ENCODE measurements at regions not wholly inside any gene's neighbourhood (a gene's known extent, or its start where the extent isn't known, plus 50 kb on each side); places are given as distances from the start of the nearest gene placed in this dataset.

GRCh38 chr1:5368201-5368600 lies 624.0 kb downstream of the NPHP4 start:
- no peak for TF ChIP-seq CTCF (IDR thresholded peaks at IDR 0.05; ENCODE audit: low read depth, low read length, missing control alignments)
- DNase-seq (ENCODE audit: low read depth): no peak
- no peak overlapping the region for H3K4me3 ChIP-seq (ENCODE audit: low read depth, low read length)

- no peak for TF ChIP-seq CTCF (IDR thresholded peaks at IDR 0.05; ENCODE audit: low read depth, low read length, missing control alignments)
Observed at GRCh38 chr1:5367306-5367705, 624.9 kb downstream of the NPHP4 start.

GRCh38 chr1:5365751-5366150 lies 626.5 kb downstream of the NPHP4 start:
- no peak for TF ChIP-seq CTCF (IDR thresholded peaks at IDR 0.05; ENCODE audit: low read depth, low read length, missing control alignments)
- no peak overlapping the region for H3K4me3 ChIP-seq (ENCODE audit: low read depth, low read length)
- no peak for DNase-seq (ENCODE audit: low read depth)

More at GRCh38 chr1:5367306-5367705, 624.9 kb downstream of the NPHP4 start:
- no peak overlapping the region for H3K4me3 ChIP-seq (ENCODE audit: low read depth, low read length)
- no peak for DNase-seq (ENCODE audit: low read depth)

GRCh38 chr1:5364591-5364990 lies 627.6 kb downstream of the NPHP4 start:
- TF ChIP-seq CTCF (IDR thresholded peaks at IDR 0.05; ENCODE audit: low read depth, low read length, missing control alignments): no peak
- DNase-seq (ENCODE audit: low read depth): no peak
- no peak overlapping the region for H3K4me3 ChIP-seq (ENCODE audit: low read depth, low read length)

GRCh38 chr1:5354681-5355080 lies 637.5 kb downstream of the NPHP4 start:
- no peak overlapping the region for H3K4me3 ChIP-seq (ENCODE audit: low read depth, low read length)
- no peak for TF ChIP-seq CTCF (IDR thresholded peaks at IDR 0.05; ENCODE audit: low read depth, low read length, missing control alignments)
- no peak for DNase-seq (ENCODE audit: low read depth)

- H3K4me3 ChIP-seq (ENCODE audit: low read depth, low read length): no peak overlapping the region
- no peak for TF ChIP-seq CTCF (IDR thresholded peaks at IDR 0.05; ENCODE audit: low read depth, low read length, missing control alignments)
- no peak for DNase-seq (ENCODE audit: low read depth)
Observed at GRCh38 chr1:5351366-5351765, 640.9 kb downstream of the NPHP4 start.

- no peak for TF ChIP-seq CTCF (IDR thresholded peaks at IDR 0.05; ENCODE audit: low read depth, low read length, missing control alignments)
- no peak for DNase-seq (ENCODE audit: low read depth)
- no peak overlapping the region for H3K4me3 ChIP-seq (ENCODE audit: low read depth, low read length)
Observed at GRCh38 chr1:5349526-5349925, 642.7 kb downstream of the NPHP4 start.

Measured in GM12864 (cell line).